ENCODE measurements at regions not wholly inside any gene's neighbourhood (a gene's known extent, or its start where the extent isn't known, plus 50 kb on each side); places are given as distances from the start of the nearest gene placed in this dataset.

GRCh38 chr12:39003541-39004155 lies 98.3 kb upstream of the CPNE8 start:
- TF ChIP-seq CTCF (IDR thresholded peaks at IDR 0.05) (no peak), EZH2 (IDR thresholded peaks at IDR 0.05; ENCODE audit: borderline replicate concordance, insufficient read depth, low read depth, low read length, poor library complexity, severe bottlenecking) (no peak)
